ENCODE measurements at regions not wholly inside any gene's neighbourhood (a gene's known extent, or its start where the extent isn't known, plus 50 kb on each side); places are given as distances from the start of the nearest gene placed in this dataset.
"Not testable (repeated sequence)": the region's sequence is repeated elsewhere in the genome, so short reads cannot be mapped to it uniquely, and the experiment has no call there.

GRCh38 chr9:22645893-22646292 lies 199.3 kb downstream of the DMRTA1 start:
- Histone ChIP-seq H3K4me3 (no peak overlapping the region), H3K27ac (no peak overlapping the region)

DNA sequence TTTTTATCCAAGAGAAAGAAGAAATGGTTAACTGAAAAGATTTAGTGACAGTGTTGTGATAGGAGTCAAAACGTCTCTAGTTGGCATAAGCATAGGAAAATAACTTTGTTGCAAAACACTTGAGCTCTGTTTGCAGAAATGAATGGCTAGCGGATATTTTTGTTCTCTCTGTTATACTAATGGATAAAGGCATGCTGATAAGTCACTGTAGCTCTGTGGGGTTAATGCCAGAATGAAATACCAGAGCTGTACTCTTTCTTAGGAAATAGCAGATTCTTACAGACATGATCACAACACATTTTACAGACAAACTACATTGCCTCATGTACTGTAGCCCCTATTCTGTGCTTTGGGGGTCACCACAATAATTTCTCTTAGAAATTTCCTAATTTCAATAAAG lies 202.8 kb downstream of the DMRTA1 start:
- H3K27ac ChIP-seq = no peak overlapping the region
- no peak overlapping the region for H3K4me3 ChIP-seq

GRCh38 chr9:22650145-22650544 lies 203.5 kb downstream of the DMRTA1 start:
- H3K4me3 ChIP-seq = no peak overlapping the region
- H3K27ac ChIP-seq = no peak overlapping the region

GRCh38 chr9:22650946-22651345 lies 204.3 kb downstream of the DMRTA1 start:
- Histone ChIP-seq H3K27ac (no peak overlapping the region), H3K4me3 (no peak overlapping the region)

GRCh38 chr9:22654833-22655232 lies 208.2 kb downstream of the DMRTA1 start:
- Histone ChIP-seq H3K4me3 (no peak overlapping the region), H3K27ac (no peak overlapping the region)

GRCh38 chr9:22657713-22658112 lies 211.1 kb downstream of the DMRTA1 start:
- Histone ChIP-seq H3K4me3 (no peak overlapping the region), H3K27ac (no peak overlapping the region)

- H3K4me3 ChIP-seq = not testable (repeated sequence)
Observed at GRCh38 chr9:22658484-22658883, 211.9 kb downstream of the DMRTA1 start.

GRCh38 chr9:22682536-22682935 lies 235.9 kb downstream of the DMRTA1 start:
- no peak overlapping the region for H3K27ac ChIP-seq
- no peak overlapping the region for H3K4me3 ChIP-seq

More at GRCh38 chr9:22658484-22658883, 211.9 kb downstream of the DMRTA1 start:
- H3K27ac ChIP-seq = not testable (repeated sequence)

GRCh38 chr9:22682961-22683699 lies 236.5 kb downstream of the DMRTA1 start:
- no peak overlapping the region for H3K27ac ChIP-seq
- H3K4me3 ChIP-seq = no peak overlapping the region

- H3K27ac ChIP-seq = no peak overlapping the region
- no peak overlapping the region for H3K4me3 ChIP-seq
Observed at GRCh38 chr9:22683700-22684075, 237.1 kb downstream of the DMRTA1 start.

DNA sequence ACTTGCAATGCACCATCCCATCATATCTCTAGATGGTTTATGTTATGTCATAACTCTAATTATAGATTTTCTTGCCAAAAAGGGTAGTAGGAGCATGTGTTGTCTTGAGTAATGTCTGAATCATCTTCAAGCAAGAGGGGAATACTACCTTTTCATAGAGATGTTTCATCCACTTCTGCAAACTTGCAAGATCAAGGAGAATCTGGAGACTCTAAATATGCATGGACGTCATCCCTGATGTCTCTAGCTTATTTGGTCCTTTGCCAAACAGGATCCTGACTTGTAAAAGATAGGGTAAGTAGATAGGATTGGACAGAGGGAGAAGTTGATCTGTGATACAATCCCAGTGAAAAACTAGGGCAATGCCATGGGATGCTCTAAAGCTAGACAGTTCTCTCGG lies 246.5 kb downstream of the DMRTA1 start:
- Histone ChIP-seq H3K4me3 (no peak overlapping the region), H3K27ac (no peak overlapping the region)

- no peak overlapping the region for H3K4me3 ChIP-seq
- no peak overlapping the region for H3K27ac ChIP-seq
Observed at GRCh38 chr9:22700171-22700570, 253.5 kb downstream of the DMRTA1 start.

DNA sequence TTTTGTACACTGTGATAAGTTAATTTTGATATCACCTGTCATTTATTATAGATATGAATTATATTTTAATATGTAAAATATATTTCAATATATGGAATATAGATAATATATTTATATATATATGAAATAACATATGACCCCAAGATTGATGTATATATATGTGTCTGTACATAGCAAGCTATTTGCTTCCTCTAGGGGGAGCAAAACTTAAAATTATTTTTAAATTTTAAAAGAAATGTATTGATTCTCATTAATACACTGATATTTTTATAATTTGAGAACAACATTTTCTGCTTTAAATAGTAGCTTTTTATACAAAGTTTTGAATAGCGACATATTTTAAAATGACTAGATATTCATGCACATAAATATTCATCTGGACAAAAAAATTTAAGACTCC lies 272.0 kb downstream of the DMRTA1 start:
- H3K4me3 ChIP-seq = no peak overlapping the region
- H3K27ac ChIP-seq = no peak overlapping the region

- Histone ChIP-seq H3K27ac (no peak overlapping the region), H3K4me3 (no peak overlapping the region)
Observed at GRCh38 chr9:22722492-22722891, 275.9 kb downstream of the DMRTA1 start.

DNA sequence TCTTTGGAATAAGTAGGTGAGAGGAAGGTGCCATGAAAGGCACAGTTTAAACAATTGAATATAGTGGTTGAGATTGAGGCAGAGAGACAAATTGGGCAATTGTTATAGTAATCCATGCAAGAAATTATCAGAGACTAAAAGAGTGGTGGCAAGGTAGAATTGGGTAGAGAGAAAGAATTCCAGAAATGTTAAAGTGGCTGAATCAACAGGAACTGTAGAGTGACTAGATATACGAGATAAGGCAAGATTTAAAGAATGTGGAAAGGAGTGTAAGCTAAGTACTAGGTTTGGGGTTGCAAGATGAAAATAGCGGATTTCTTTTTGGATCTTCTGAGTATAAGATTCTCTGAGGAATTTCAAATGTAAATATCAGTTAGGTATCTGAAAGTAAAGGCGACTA lies 285.2 kb downstream of the DMRTA1 start:
- no peak overlapping the region for H3K4me3 ChIP-seq
- no peak overlapping the region for H3K27ac ChIP-seq

DNA sequence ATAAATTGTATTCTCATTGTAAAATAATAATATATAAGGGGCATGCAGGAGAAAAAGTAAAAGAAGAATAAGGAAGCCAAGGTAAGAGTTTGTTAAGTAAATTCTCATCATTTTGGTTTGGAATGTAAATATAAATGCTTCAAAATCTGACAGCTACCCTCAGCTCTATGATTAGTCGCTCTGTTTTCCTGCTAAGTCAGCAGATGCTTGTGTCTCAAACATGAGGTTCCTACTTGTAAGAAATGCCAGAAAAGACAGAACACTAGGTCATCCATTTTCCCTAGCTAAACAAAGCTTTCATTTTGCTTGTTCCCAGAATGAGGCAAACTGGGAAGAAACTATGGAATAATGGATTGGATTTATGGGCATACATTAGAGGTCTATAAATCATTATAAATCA lies 293.1 kb downstream of the DMRTA1 start:
- H3K4me3 ChIP-seq = no peak overlapping the region
- H3K27ac ChIP-seq = no peak overlapping the region

DNA sequence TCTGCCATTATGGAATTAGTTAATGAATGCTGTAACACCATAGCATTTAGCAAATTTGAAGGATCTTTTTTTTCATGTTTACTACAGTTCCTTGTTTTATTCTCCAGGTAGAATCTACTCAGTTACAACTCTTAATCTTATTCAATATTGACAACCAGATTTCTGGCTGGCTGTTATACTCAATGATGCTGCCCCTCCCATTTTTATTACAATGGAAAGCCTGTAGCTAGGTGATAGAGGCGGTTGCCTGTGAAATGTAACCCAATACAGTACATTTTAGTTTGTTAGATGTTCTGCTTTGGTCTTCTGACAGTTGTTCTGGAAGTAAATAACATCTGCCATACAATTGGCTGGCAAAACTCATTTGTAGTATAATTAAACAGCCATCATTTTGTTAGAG lies 294.2 kb downstream of the DMRTA1 start:
- no peak overlapping the region for H3K27ac ChIP-seq
- H3K4me3 ChIP-seq = no peak overlapping the region

GRCh38 chr9:22742401-22742800 lies 295.8 kb downstream of the DMRTA1 start:
- Histone ChIP-seq H3K4me3 (no peak overlapping the region), H3K27ac (no peak overlapping the region)

- H3K4me3 ChIP-seq = no peak overlapping the region
- no peak overlapping the region for H3K27ac ChIP-seq
Observed at GRCh38 chr9:22773501-22774220, 327.0 kb downstream of the DMRTA1 start.

- Histone ChIP-seq H3K27ac (no peak overlapping the region), H3K4me3 (no peak overlapping the region)
Observed at GRCh38 chr9:22790329-22790728, 343.7 kb downstream of the DMRTA1 start.

DNA sequence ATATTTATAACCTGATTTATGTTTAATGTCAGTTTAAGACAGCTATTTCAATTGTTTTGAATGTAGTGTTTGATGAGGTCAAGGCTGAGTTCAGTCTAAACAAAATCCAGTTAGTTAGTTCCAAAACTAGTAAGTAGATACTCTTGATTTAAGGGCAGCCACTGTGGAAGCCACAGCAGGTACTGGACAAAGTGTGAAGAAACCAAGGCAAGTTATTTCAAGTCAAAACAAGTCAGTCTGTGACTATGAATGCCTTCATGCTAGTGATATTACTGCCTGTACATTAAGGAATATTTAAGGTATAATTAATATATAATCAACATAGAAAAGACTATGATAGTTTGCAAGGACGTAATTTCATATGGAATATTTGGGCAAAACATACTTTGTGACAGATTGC lies 362.3 kb downstream of the DMRTA1 start:
- H3K27ac ChIP-seq = no peak overlapping the region
- no peak overlapping the region for H3K4me3 ChIP-seq

DNA sequence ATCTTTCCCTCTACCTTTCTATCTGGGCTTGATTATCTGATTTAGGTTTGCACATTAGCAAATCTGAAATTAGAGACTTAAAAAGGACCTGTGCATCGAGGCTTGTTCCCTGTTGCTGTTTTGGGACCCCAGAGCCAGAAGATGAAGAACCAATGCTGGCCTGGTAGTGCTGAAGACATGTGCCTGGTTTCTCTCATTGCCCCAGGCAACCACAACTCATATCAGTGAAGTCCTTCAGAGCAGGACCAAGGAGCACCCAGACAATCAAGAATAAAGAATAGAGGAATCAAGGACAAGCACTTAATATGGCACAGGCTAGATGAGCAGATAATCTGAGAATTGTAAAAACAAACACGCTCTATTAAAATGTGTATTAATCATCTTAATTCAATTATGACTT lies 362.7 kb downstream of the DMRTA1 start:
- no peak overlapping the region for H3K4me3 ChIP-seq
- no peak overlapping the region for H3K27ac ChIP-seq

Data from skin epidermis (tissue), 12 donors.